Esophagus squamous epithelium (tissue), 5 donors: ENCODE measurements at regions not wholly inside any gene's neighbourhood (a gene's known extent, or its start where the extent isn't known, plus 50 kb on each side); places are given as distances from the start of the nearest gene placed in this dataset.
"Not testable (repeated sequence)": the region's sequence is repeated elsewhere in the genome, so short reads cannot be mapped to it uniquely, and the experiment has no call there.

Experiments used
- DNase-seq: peaks from one replicate; lab custom pipeline; 2025; lab: John Stamatoyannopoulos, UW
- H3K27ac ChIP-seq, 4 donors: fragments of 200-600 bp; sonication (generic); one replicate each; pipeline ENCODE4 v1.5.1; 2016 to 2019; ENCODE audit warnings: mild to moderate bottlenecking in 1 of 4
- H3K27me3 ChIP-seq, 4 donors: fragments of 200-600 bp; sonication (generic); 1 replicate in 3 of 4; 2 replicates in 1 of 4; pipeline versions ENCODE4 v1.5.1 to v1.6.0; 2017 to 2021; ENCODE audit warnings: antibody characterized with exemption in 1 of 4
- H3K36me3 ChIP-seq, 3 donors: fragments of 200-600 bp; sonication (generic); one replicate each; pipeline ENCODE4 v1.5.1; 2016 to 2019
- H3K4me1 ChIP-seq, 3 donors: fragments of 200-600 bp; sonication (generic); one replicate each; pipeline ENCODE4 v1.5.1; 2017 to 2019
- H3K4me3 ChIP-seq, 4 donors: fragments of 200-600 bp; sonication (generic); 1 replicate in 3 of 4; 2 replicates in 1 of 4; pipeline ENCODE4 v1.5.1; 2016 to 2019; ENCODE audit warnings: mild to moderate bottlenecking in 2 of 4, moderate library complexity in 1 of 4
- H3K9me3 ChIP-seq, 3 donors: fragments of 200-600 bp; sonication (generic); one replicate each; pipeline ENCODE4 v1.5.1; 2016 to 2019
- POLR2A ChIP-seq, 4 donors: fragments of 450-650 bp; IDR thresholded peaks; one replicate each; pipeline ENCODE4 v1.6.1; 2017; ENCODE audit warnings: antibody characterized with exemption in 4 of 4, mild to moderate bottlenecking in 4 of 4, moderate library complexity in 3 of 4
- WGBS, 2 donors: methylation state at CpG; one replicate each; pipeline ENCODE4 v1.1.5; 2018; 5-methylcytosine and 5-hydroxymethylcytosine counted together
- intact Hi-C: fragments of 100-400 bp; cut with DNase I; formaldehyde crosslinking; loops from one replicate; pipeline ENCODE4 v1.15.0; 2022
- TF ChIP-seq, protein P1 (sequence below), 6 experiments: fragments of 450-650 bp in 4 of 6; fragments of 200-600 bp in 2 of 6; sonication (generic) in 2 of 6; IDR thresholded peaks; one replicate each; pipeline ENCODE4 v1.5.1; 2016 to 2019; ENCODE audit warnings: antibody characterized with exemption in 6 of 6, mild to moderate bottlenecking in 4 of 6, moderate library complexity in 4 of 6
- donor health status: DM: yes; HTN: yes; CAD: no.

GRCh38 chr2:199055336-199055735 lies 402.4 kb downstream of the SATB2 start:
- no peak for TF ChIP-seq POLR2A (IDR thresholded peaks at IDR 0.05)
- TF ChIP-seq, protein P1, sequence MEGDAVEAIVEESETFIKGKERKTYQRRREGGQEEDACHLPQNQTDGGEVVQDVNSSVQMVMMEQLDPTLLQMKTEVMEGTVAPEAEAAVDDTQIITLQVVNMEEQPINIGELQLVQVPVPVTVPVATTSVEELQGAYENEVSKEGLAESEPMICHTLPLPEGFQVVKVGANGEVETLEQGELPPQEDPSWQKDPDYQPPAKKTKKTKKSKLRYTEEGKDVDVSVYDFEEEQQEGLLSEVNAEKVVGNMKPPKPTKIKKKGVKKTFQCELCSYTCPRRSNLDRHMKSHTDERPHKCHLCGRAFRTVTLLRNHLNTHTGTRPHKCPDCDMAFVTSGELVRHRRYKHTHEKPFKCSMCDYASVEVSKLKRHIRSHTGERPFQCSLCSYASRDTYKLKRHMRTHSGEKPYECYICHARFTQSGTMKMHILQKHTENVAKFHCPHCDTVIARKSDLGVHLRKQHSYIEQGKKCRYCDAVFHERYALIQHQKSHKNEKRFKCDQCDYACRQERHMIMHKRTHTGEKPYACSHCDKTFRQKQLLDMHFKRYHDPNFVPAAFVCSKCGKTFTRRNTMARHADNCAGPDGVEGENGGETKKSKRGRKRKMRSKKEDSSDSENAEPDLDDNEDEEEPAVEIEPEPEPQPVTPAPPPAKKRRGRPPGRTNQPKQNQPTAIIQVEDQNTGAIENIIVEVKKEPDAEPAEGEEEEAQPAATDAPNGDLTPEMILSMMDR (IDR thresholded peaks at IDR 0.05): no peak
- no peaks in the 10 kb centered on the region for H3K4me1 ChIP-seq
- intact Hi-C loops: no loop called here
- H3K27ac ChIP-seq: no peak overlapping the region
- no peaks in the 10 kb centered on the region for H3K9me3 ChIP-seq
- no peak for DNase-seq
- H3K27me3 ChIP-seq: no peaks in the 10 kb centered on the region
- 52 to 54% methylated on average over 2 of the region's 2 CpGs for WGBS, 2 donors
- no peak overlapping the region for H3K4me3 ChIP-seq
- no peaks in the 10 kb centered on the region for H3K36me3 ChIP-seq

DNA sequence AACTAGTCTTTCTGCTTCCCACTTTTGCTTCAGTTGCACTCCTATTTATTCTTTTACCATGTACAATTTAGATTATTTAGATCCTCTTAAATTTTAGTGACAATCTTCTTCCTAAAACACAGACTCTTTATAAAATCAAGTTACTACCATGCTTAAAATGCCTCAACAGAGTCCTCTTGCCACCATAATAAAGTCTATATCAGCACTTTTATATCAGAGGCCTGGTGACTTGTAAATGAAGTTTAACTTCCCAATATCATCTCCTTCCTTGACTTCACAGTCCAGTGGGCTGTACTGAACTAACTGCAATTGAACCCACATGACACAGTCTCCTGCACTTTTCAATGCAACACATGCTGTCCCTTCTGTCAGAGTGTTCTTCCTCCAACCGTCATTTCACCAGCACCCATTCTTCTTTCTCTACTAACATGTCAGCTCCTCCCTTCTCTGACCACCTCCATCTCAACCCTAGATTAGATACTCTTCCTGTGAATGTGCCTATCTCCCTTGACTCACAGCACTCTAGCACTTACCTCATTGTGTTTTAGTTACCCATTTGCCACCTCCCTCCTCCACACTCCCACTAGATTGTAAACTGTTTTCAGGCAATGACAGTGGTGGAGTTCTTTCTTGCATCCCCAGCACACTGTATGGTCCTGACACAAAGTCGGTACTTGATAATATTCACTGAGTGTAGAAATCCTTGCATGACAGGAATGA lies 414.9 kb downstream of the SATB2 start:
- no peaks in the 10 kb centered on the region for H3K4me1 ChIP-seq
- H3K27ac ChIP-seq: no peak overlapping the region
- intact Hi-C loops: no loop called here
- WGBS, 2 donors: 54 to 76% methylated on average over 2 of the region's 2 CpGs
- no peak overlapping the region for H3K4me3 ChIP-seq
- no peaks in the 10 kb centered on the region for H3K36me3 ChIP-seq
- no peaks in the 10 kb centered on the region for H3K9me3 ChIP-seq
- no peaks in the 10 kb centered on the region for H3K27me3 ChIP-seq
- DNase-seq: no peak
- TF ChIP-seq, protein P1 (IDR thresholded peaks at IDR 0.05): no peak
- no peak for TF ChIP-seq POLR2A (IDR thresholded peaks at IDR 0.05)

DNA sequence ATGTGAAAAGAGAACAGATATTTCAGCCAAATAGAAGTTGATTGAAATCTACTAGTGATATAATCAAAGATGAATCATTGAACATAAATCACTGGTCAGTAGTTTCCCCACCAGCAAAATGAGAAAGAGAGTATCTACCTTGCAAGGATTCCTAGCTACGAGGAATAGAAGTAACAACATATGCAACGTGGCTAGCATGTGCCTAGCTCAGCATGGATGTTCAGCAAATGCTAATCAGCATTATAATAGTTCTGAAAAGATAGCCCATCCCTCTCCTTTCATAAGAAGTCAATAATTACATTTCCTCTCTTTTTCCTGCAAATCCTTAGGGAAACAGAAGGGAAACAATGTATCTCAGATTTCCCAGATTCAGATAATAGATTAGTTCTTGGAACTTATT lies 417.2 kb downstream of the SATB2 start:
- Histone ChIP-seq H3K4me3 (no peak overlapping the region), H3K27ac (no peak overlapping the region), H3K27me3 (no peaks in the 10 kb centered on the region), H3K36me3 (no peaks in the 10 kb centered on the region), H3K4me1 (no peaks in the 10 kb centered on the region), H3K9me3 (no peaks in the 10 kb centered on the region)
- WGBS, 2 donors: 30 to 37% methylated on average over 2 of the region's 2 CpGs
- DNase-seq: no peak
- TF ChIP-seq, protein P1 (IDR thresholded peaks at IDR 0.05): no peak
- TF ChIP-seq POLR2A (IDR thresholded peaks at IDR 0.05): no peak
- intact Hi-C loops: no loop called here

DNA sequence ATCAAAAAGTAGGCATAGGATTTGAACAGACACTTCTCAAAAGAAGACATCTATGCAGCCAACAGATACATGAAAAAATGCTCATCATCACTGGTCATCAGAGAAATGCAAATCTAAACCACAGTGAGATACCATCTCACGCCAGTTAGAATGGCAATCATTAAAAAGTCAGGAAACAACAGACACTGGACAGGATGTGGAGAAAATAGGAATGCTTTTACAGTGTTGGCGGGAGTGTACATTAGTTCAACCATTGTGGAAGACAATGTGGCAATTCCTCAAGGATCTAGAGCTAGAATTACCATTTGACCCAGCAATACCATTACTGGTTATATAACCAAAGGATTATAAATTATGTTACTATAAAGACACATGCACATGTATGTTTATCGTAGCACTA lies 424.0 kb downstream of the SATB2 start:
- not testable (repeated sequence) for H3K27me3 ChIP-seq, H3K9me3 ChIP-seq
- WGBS, 2 donors: 84 to 85% methylated on average over 3 of the region's 3 CpGs

GRCh38 chr2:199025146-199025545 lies 432.6 kb downstream of the SATB2 start:
- Histone ChIP-seq H3K36me3 (no peaks in the 10 kb centered on the region), H3K4me1 (no peaks in the 10 kb centered on the region), H3K9me3 (no peaks in the 10 kb centered on the region), H3K27ac (no peak overlapping the region), H3K27me3 (no peaks in the 10 kb centered on the region), H3K4me3 (no peak overlapping the region)
- intact Hi-C loops: no loop called here
- DNase-seq: no peak
- no peak for TF ChIP-seq POLR2A (IDR thresholded peaks at IDR 0.05)
- WGBS, 2 donors: 30 to 54% methylated on average over 3 of the region's 3 CpGs

More for the DNA sequence above, 424.0 kb downstream of the SATB2 start:
- H3K27ac ChIP-seq, H3K4me3 ChIP-seq, intact Hi-C loops, H3K4me1 ChIP-seq, H3K36me3 ChIP-seq, DNase-seq: not testable (repeated sequence)

GRCh38 chr2:199024224-199024623 lies 433.5 kb downstream of the SATB2 start:
- TF ChIP-seq, protein P1 (IDR thresholded peaks at IDR 0.05): no peak
- TF ChIP-seq POLR2A (IDR thresholded peaks at IDR 0.05): no peak
- Histone ChIP-seq H3K27me3 (no peaks in the 10 kb centered on the region), H3K27ac (no peak overlapping the region), H3K9me3 (no peaks in the 10 kb centered on the region), H3K4me3 (no peak overlapping the region), H3K4me1 (no peaks in the 10 kb centered on the region), H3K36me3 (no peaks in the 10 kb centered on the region)
- no peak for DNase-seq
- intact Hi-C loops: no loop called here
